ENCODE measurements at regions not wholly inside any gene's neighbourhood (a gene's known extent, or its start where the extent isn't known, plus 50 kb on each side); places are given as distances from the start of the nearest gene placed in this dataset.

GRCh38 chr7:28351450-28351849, 60.9 kb upstream of the CREB5 start:
- Histone ChIP-seq H3K27ac (no peak overlapping the region), H3K4me3 (ENCODE audit: low read depth, low read length) (no peak overlapping the region), H3K27me3 (replicated peaks) (no peaks in the 10 kb centered on the region), H3K36me3 (replicated peaks) (no peaks in the 10 kb centered on the region)
- TF ChIP-seq, protein P1, sequence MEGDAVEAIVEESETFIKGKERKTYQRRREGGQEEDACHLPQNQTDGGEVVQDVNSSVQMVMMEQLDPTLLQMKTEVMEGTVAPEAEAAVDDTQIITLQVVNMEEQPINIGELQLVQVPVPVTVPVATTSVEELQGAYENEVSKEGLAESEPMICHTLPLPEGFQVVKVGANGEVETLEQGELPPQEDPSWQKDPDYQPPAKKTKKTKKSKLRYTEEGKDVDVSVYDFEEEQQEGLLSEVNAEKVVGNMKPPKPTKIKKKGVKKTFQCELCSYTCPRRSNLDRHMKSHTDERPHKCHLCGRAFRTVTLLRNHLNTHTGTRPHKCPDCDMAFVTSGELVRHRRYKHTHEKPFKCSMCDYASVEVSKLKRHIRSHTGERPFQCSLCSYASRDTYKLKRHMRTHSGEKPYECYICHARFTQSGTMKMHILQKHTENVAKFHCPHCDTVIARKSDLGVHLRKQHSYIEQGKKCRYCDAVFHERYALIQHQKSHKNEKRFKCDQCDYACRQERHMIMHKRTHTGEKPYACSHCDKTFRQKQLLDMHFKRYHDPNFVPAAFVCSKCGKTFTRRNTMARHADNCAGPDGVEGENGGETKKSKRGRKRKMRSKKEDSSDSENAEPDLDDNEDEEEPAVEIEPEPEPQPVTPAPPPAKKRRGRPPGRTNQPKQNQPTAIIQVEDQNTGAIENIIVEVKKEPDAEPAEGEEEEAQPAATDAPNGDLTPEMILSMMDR (IDR thresholded peaks at IDR 0.05; ENCODE audit: low read depth, low read length, missing control alignments): no peak
- in situ Hi-C loops (cut with HindIII; ENCODE audit: low pct_ligation_motif_present, low sequenced_read_pairs): no loop called here
- DNase-seq: no peak

DNA sequence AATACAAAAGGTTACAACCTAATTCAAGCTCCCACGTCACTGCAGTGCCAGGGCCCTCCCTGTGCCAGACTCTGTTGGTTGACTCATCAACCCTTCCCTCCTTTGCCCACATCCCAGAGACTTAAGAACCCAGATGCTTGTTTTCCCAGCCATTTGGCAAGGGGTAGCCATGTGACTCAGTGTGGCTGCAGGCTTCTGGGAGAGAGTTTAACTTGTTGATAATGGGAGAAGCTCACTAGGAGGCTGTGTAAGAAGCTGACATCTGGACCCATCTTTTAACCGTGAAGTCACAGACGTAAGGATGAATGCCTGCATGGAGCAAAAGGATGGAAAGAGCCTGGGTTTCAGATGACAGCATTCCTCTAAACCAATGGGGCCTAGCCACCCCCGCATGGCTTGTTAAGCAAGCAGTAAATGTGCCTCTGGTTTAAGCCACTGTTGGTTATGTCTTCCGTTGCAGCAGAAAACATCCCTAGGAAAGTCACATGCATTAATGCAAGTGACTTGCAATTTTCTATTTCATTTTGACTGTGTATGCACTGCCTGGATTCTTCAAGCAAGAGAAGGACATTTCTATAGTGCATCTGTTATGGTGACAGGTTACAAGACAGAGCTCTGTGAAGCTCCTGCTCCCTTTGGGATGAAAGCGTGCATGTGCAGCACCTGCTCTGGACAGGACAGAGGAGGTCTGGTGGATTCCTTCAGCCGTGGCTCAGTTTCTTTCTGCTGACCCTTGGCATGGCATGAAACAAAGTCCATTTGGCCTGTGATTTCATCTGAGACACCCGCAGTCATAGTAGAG, 57.5 kb upstream of the CREB5 start:
- no peaks in the 10 kb centered on the region for H3K27me3 ChIP-seq (replicated peaks)
- H3K36me3 ChIP-seq (replicated peaks): no peaks in the 10 kb centered on the region
- H3K27ac ChIP-seq: peak overlapping the region; percentile 70
- in situ Hi-C loops (cut with HindIII; ENCODE audit: low pct_ligation_motif_present, low sequenced_read_pairs): no loop called here
- H3K4me3 ChIP-seq (ENCODE audit: low read depth, low read length): no peak overlapping the region
- TF ChIP-seq, protein P1 (IDR thresholded peaks at IDR 0.05; ENCODE audit: low read depth, low read length, missing control alignments): no peak
- peak; percentile 82 for DNase-seq

DNA sequence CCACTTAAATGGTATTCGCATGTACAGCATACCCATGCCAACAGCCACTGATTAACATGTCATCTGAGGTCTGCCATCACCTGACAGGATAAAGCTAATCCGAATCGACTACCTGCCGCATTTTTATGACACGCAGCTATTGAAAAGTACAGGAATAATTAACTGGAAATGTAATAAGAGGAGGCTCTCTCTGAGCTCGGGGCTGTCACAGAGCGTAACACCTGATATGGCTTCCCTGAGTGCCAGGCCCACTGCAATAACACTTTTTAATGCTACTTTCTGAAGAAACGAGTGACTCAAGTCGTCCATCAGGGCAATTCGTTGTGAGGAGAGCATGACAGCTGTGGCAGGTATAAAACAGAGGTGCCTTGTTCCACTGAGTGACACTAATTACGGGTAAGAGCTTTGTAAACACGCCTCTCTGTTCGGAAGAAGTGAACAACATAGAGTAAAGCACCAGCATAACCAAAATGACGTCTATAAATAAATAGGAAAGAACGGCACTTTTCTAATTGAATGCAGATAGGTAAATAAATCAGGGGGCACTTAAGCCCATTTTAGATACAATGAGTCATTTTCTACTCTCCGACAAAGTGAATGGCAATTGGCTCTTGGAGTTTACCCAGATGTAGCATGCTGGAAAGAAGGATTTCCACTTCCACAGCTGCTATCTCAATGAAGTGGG, 56.5 kb upstream of the CREB5 start:
- no peak for DNase-seq
- Histone ChIP-seq H3K4me3 (ENCODE audit: low read depth, low read length) (no peak overlapping the region), H3K27ac (no peak overlapping the region), H3K36me3 (replicated peaks) (no peaks in the 10 kb centered on the region), H3K27me3 (replicated peaks) (no peaks in the 10 kb centered on the region)
- in situ Hi-C loops (cut with HindIII; ENCODE audit: low pct_ligation_motif_present, low sequenced_read_pairs): no loop called here
- TF ChIP-seq, protein P1 (IDR thresholded peaks at IDR 0.05; ENCODE audit: low read depth, low read length, missing control alignments): no peak

- Histone ChIP-seq H3K27ac (no peak overlapping the region), H3K27me3 (replicated peaks) (no peaks in the 10 kb centered on the region), H3K4me3 (ENCODE audit: low read depth, low read length) (no peak overlapping the region), H3K36me3 (replicated peaks) (no peaks in the 10 kb centered on the region)
- TF ChIP-seq, protein P1 (IDR thresholded peaks at IDR 0.05; ENCODE audit: low read depth, low read length, missing control alignments): no peak
- in situ Hi-C loops (cut with HindIII; ENCODE audit: low pct_ligation_motif_present, low sequenced_read_pairs): no loop called here
- DNase-seq: no peak
Observed at GRCh38 chr7:28356619-28357018, 55.7 kb upstream of the CREB5 start.

- Histone ChIP-seq H3K4me3 (ENCODE audit: low read depth, low read length) (no peak overlapping the region), H3K27me3 (replicated peaks) (no peaks in the 10 kb centered on the region), H3K27ac (peak overlapping the region; percentile 41), H3K36me3 (replicated peaks) (no peaks in the 10 kb centered on the region)
- in situ Hi-C loops (cut with HindIII; ENCODE audit: low pct_ligation_motif_present, low sequenced_read_pairs): no loop called here
- peak; percentile 91 for DNase-seq
- TF ChIP-seq, protein P1 (IDR thresholded peaks at IDR 0.05; ENCODE audit: low read depth, low read length, missing control alignments): no peak
Observed at GRCh38 chr7:28358423-28358868, 53.9 kb upstream of the CREB5 start.

Measured in brain microvascular endothelial cell (primary cell).